Coronary artery (tissue), 2 donors: ENCODE measurements at regions not wholly inside any gene's neighbourhood (a gene's known extent, or its start where the extent isn't known, plus 50 kb on each side); places are given as distances from the start of the nearest gene placed in this dataset.
"Not testable (repeated sequence)": the region's sequence is repeated elsewhere in the genome, so short reads cannot be mapped to it uniquely, and the experiment has no call there.

Source experiments
- DNase-seq: peaks from one replicate; pipeline ENCODE4 v3.0.0-alpha.2; 2017; ENCODE audit warnings: low spot score
- H3K27ac ChIP-seq, 2 donors: fragments of 200-600 bp; sonication (generic); one replicate each; pipeline ENCODE4 v1.5.1; 2016 to 2019
- H3K4me3 ChIP-seq: fragments of 200-600 bp; sonication (generic); 2 replicates; pipeline ENCODE4 v1.5.1; 2016; ENCODE audit warnings: mild to moderate bottlenecking, moderate library complexity
- CTCF ChIP-seq: fragments of 200-600 bp; sonication (generic); IDR thresholded peaks from one replicate; pipeline ENCODE4 v1.5.1; 2019; ENCODE audit warnings: antibody characterized with exemption

- Histone ChIP-seq H3K27ac (no peak overlapping the region), H3K4me3 (no peak overlapping the region)
- no peak for TF ChIP-seq CTCF
- no peak for DNase-seq
Observed at GRCh38 chr3:26141296-26141695, 351.4 kb downstream of the OXSM start.

- no peak for TF ChIP-seq CTCF
- DNase-seq = no peak
- Histone ChIP-seq H3K27ac (no peak overlapping the region), H3K4me3 (no peak overlapping the region)
Observed at GRCh38 chr3:26145769-26146168, 355.9 kb downstream of the OXSM start.

- not testable (repeated sequence) for DNase-seq, H3K27ac ChIP-seq, H3K4me3 ChIP-seq
Observed at GRCh38 chr3:26157428-26157827, 367.5 kb downstream of the OXSM start.

GRCh38 chr3:26171006-26171405, 381.1 kb downstream of the OXSM start:
- no peak for DNase-seq
- Histone ChIP-seq H3K4me3 (no peak overlapping the region), H3K27ac (no peak overlapping the region)
- TF ChIP-seq CTCF = no peak

- H3K4me3 ChIP-seq = no peak overlapping the region
- no peak overlapping the region for H3K27ac ChIP-seq
- DNase-seq = no peak
- TF ChIP-seq CTCF = no peak
Observed at GRCh38 chr3:26191556-26191955, 401.7 kb downstream of the OXSM start.

GRCh38 chr3:26193558-26193957, 403.7 kb downstream of the OXSM start:
- H3K4me3 ChIP-seq = no peak overlapping the region
- TF ChIP-seq CTCF = no peak
- DNase-seq = no peak
- H3K27ac ChIP-seq = no peak overlapping the region

GRCh38 chr3:26196781-26197180, 406.9 kb downstream of the OXSM start:
- no peak overlapping the region for H3K27ac ChIP-seq
- H3K4me3 ChIP-seq = no peak overlapping the region
- DNase-seq = no peak
- no peak for TF ChIP-seq CTCF

GRCh38 chr3:26198609-26199008, 408.7 kb downstream of the OXSM start:
- DNase-seq = no peak
- no peak overlapping the region for H3K27ac ChIP-seq
- H3K4me3 ChIP-seq = no peak overlapping the region
- no peak for TF ChIP-seq CTCF
